HG03095 (cell line): ENCODE measurements at regions not wholly inside any gene's neighbourhood (a gene's known extent, or its start where the extent isn't known, plus 50 kb on each side); places are given as distances from the start of the nearest gene placed in this dataset.

ENCODE experiments used
- ATAC-seq: cut with Tn5 transposase; IDR thresholded peaks from one replicate; pipeline ENCODE4 v1.9.1; 2021; ENCODE audit warnings: moderate library complexity; ENCODE audit not compliant: unreplicated experiment

DNA sequence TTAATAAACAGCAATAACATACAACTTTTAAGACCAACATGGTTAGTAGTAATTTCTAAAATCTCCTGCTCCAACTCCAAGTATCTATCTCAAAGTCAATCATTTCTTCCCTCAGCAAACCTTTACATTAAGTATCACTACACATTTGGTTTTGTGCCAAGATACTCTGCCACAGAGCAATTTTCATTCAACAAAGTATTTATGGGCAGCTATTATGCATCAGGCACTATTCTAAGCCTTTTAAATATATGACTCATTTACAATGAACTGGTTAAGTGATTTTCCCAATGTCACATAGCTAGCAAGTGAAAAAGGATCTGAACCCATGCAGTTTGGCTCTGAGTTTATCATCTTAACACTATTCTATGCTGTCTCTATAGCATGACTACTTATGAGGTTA is 264.3 kb downstream of the NOL4 start:
- ATAC-seq = no peak

DNA sequence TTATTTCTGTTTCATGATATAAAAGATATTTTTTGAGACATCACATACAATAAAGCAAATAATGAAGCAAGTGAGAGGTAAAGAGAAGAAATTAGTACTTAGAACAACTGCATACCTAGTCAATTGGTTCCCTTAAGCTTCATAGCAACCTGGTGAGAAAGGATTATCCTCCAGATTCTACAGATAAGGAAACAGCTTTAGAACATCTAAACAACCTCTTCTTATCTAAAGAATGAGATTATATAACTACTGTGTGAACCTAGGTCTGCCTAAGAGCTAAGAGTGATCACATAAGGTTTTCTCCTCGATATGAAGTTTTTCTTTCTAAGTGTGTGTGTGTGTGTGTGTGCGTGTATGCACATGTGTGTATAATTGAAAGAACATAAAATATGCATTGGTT is 265.1 kb downstream of the NOL4 start:
- no peak for ATAC-seq

GRCh38 chr18:33957707-33958106 is 267.0 kb downstream of the NOL4 start:
- no peak for ATAC-seq

- ATAC-seq = no peak
Measured at GRCh38 chr18:33951031-33951430, 273.7 kb downstream of the NOL4 start.

- ATAC-seq = no peak
Measured at GRCh38 chr18:33946336-33946735, 278.4 kb downstream of the NOL4 start.

GRCh38 chr18:33944493-33944892 is 280.2 kb downstream of the NOL4 start:
- ATAC-seq = no peak

DNA sequence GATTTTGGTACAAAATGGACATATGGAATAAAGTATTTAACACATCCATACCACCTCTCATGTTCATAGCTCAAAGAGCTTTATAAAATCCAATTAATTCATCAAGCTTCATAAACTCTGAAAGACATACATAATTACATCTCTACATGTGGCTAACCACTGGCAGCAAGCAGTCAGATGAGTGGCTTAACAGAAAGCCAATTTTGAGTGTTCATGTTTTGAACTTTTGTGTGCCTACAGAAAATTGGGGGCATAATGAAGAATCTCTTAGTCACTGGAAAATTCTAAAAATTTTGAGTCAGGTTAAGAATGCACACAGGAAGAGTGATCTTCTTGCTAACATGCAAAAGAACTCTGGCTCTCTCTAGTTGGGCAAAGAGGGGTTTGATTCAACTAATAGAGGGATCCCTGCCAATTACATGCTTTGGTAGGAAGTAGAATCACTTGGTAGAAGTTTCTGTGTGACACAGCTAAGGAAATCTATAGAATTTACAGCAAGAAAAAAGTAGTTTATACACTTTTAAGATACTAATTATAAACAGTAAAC is 287.4 kb downstream of the NOL4 start:
- ATAC-seq = no peak

- ATAC-seq = no peak
Measured at GRCh38 chr18:33934258-33934657, 290.5 kb downstream of the NOL4 start.

- no peak for ATAC-seq
Measured at GRCh38 chr18:33928231-33928630, 296.5 kb downstream of the NOL4 start.

DNA sequence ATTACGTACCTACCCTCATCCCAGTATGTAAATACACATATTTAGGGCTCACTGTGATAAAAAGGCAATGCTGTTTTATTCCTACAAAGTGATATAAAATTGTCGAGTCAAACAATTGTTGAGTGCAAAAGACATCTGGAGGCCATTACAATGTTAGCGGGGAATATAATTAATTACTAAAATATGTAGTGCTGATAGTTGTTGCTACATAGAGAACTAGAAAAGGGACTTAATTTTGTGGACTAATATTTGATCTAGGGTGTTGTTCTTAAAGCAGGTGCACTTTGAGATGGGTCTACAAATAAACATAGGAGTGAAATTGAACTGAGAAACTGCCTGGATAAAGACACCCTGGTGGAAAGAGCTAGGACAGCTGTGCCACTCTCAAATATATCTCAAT is 300.1 kb downstream of the NOL4 start:
- ATAC-seq = no peak

- no peak for ATAC-seq
Measured at GRCh38 chr18:33923980-33924379, 300.7 kb downstream of the NOL4 start.

DNA sequence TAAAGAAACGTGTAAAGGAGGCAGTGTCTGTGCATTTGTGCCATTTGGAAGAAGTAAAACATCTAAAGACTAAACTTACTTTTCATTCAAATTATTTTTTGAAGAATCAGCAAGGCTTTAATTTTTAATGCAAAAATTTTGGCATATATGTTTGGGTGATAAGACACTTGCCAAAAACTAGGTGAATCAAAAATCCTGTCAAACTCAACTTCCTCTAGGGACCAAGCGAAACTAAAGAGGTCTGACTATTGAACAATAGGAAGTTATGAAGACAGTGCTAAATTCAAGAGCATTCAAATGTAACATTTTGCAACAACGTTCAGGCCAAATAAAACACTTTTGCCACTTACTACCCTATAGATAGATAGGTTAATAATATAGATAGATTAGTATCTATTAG is 306.1 kb downstream of the NOL4 start:
- no peak for ATAC-seq

DNA sequence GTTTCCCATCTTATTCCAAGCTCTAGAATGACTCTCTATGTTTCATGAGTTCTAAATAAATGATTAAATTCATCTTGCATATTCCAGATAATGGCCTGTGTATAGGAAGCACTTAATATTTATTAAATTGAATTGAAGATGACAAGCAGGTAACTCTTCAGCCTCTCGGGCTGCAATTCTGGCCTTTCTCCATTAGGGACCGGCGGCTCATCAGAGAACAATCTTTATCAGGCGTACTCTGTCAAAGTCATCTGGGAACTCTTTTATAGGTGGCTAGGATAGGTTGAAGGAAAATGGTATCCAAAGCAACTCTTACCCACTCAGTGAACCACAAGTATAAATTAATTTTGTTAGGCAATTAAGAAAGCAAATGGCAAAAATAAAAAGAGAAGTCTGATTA is 308.5 kb downstream of the NOL4 start:
- ATAC-seq = no peak

- ATAC-seq = no peak
Measured at GRCh38 chr18:33914399-33914798, 310.3 kb downstream of the NOL4 start.

GRCh38 chr18:33906046-33906445 is 318.7 kb downstream of the NOL4 start:
- ATAC-seq = no peak

DNA sequence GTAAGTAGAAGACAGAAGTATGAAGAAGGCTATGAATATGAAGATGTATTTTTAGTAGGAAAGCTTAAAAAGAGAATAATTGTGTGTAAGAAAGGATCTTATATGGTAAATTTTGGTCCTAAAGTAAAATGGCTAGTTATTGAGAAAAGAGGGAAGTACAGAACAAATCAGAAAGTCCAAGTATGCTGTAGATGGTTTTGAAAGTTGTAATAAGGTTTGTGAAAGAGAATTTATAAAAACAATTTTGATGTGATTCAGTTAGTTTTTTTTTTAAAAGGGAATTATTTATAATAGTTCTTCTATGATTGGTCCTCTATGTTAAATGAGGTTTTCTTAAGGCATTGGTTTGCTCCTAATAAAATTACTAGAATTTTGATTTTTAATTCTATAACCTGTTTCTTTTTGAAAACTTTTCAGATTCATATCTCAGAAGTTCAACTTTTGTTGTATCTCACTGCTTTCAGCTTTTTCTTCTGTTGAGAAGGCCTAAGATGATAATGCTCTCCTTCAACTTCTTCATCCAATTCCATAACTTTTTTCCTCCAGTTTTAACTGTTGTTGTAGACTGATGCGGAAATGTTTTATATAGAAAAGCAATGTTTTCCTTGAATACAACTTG is 322.7 kb downstream of the NOL4 start:
- no peak for ATAC-seq

DNA sequence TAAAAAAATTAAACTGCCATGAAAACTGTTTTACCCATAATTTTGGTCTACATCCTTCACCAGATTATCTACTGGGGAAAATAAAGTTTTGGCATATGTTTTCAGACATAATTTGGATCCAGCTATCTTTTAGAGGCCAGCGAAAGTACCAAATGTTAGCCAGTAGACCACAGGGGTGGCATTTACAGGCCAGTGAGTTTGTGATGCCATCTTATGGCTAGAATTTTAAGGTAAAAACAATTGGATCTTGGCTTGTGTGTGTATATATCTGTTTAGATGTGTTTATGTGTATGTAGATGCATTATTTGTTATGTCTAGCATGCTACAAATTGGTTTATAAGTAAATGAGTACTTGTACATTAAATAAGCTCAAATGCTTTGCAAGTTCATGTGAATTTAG is 322.6 kb downstream of the ASXL3 start:
- ATAC-seq = no peak

- no peak for ATAC-seq
Measured at GRCh38 chr18:33898427-33898826, 320.4 kb downstream of the ASXL3 start.

DNA sequence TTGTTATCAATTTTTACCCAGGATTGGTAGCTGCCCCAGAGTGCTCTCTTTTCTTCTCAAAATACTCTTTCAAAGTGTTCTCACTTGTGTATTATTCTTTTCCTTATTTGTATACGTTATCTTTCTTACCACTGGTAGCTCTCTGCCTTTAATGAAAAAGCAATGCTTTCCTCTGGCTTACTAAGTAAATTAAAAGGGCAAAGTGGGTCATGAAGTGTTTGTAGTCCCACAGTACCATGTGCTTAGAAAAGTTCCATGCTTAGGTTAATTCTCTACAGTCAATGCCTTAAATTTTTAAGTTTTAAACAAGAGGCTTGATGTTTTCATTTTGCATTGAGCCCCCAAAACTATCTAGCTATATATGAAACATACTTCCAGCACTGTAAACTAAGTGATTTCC is 300.2 kb downstream of the ASXL3 start:
- ATAC-seq = no peak

GRCh38 chr18:33875029-33875565 is 297.1 kb downstream of the ASXL3 start:
- ATAC-seq = no peak

GRCh38 chr18:33873112-33873511 is 295.1 kb downstream of the ASXL3 start:
- ATAC-seq = no peak

DNA sequence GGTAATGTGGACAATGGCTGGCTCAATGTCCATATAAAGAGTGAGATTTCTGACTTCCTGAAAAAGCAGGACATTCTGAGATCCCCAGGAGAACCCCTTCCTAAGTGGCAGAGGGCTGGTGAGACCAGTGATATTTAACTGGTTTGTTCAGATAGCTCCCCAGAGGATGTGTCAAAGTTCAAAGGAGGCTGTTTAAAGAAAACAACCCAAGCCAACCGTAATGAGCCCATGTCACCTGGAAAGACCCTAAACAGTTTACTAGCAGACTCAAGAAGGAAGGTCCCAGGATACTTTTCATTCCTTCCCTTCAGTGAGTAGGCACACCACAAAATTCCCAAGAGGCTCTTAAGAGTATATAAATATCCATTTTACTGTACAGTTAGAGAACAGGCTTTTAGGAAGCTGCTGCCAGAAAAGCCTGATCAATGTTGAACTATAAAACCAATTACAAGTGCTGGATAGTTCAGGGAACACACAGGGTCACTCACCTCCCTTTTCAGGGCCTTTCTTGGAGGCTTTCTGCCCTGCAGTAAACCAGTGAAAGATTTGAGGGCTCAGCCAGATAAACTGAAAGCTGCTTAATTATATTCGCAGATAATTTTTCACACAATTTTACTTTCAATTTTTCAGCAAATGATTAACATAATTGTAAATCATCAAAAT is 293.5 kb downstream of the ASXL3 start:
- no peak for ATAC-seq
